Keratinocyte (primary cell): ENCODE measurements at regions not wholly inside any gene's neighbourhood (a gene's known extent, or its start where the extent isn't known, plus 50 kb on each side); places are given as distances from the start of the nearest gene placed in this dataset.

ENCODE experiments used
- DNase-seq: peaks from one replicate; pipeline ENCODE4 v3.0.0-alpha.2; 2011; ENCODE audit warnings: low read depth, missing footprints, low spot score
- FAIRE-seq: peaks from 2 replicates; lab custom pipeline; 2011; peaks lifted over from hg19 to GRCh38; lab: Jason Lieb, UNC
- H2AFZ ChIP-seq: 2 replicates; pipeline ENCODE4 v1.6.0; 2012; ENCODE audit warnings: low read length, control low read depth, inconsistent platforms; ENCODE audit not compliant: control insufficient read depth
- H3K27ac ChIP-seq: 2 replicates; pipeline ENCODE4 v1.5.1; 2011; ENCODE audit warnings: low read length; ENCODE audit not compliant: control insufficient read depth, insufficient read depth
- H3K27me3 ChIP-seq: 3 replicates; pipeline ENCODE4 v1.6.0; 2011; ENCODE audit warnings: low read length; ENCODE audit not compliant: control insufficient read depth, insufficient read depth; ENCODE audit errors: extremely low read depth
- H3K36me3 ChIP-seq, 2 experiments: 2 replicates in 1 of 2; 3 replicates in 1 of 2; pipeline ENCODE4 v1.5.1; 2011; ENCODE audit warnings: low read length in 2 of 2, mild to moderate bottlenecking in 1 of 2; ENCODE audit not compliant: control insufficient read depth in 2 of 2, insufficient read depth in 2 of 2; ENCODE audit errors: extremely low read depth in 1 of 2
- H3K4me1 ChIP-seq: 3 replicates; pipeline ENCODE4 v1.5.1; 2011; ENCODE audit warnings: low read length; ENCODE audit not compliant: control insufficient read depth, insufficient read depth; ENCODE audit errors: extremely low read depth
- H3K4me2 ChIP-seq: 3 replicates; pipeline ENCODE4 v1.6.0; 2011; ENCODE audit warnings: low read depth, low read length; ENCODE audit not compliant: control insufficient read depth, insufficient read depth; ENCODE audit errors: extremely low read depth
- H3K4me3 ChIP-seq, 3 experiments: fragments of 200-600 bp in 1 of 3; sonication (generic) in 1 of 3; 2 replicates in 2 of 3; 3 replicates in 1 of 3; pipeline ENCODE4 v1.5.1; 2011 to 2016; ENCODE audit warnings: low read length in 3 of 3, mild to moderate bottlenecking in 3 of 3, control low read depth in 2 of 3, inconsistent platforms in 1 of 3, low read depth in 1 of 3, mixed read lengths in 1 of 3, mixed run types in 1 of 3, moderate library complexity in 1 of 3; ENCODE audit not compliant: control insufficient read depth in 2 of 3, insufficient read depth in 2 of 3; ENCODE audit errors: extremely low read depth in 1 of 3
- H3K79me2 ChIP-seq: 2 replicates; pipeline ENCODE4 v1.6.0; 2012; ENCODE audit warnings: low read length; ENCODE audit not compliant: control insufficient read depth, insufficient read depth
- H3K9ac ChIP-seq: 3 replicates; pipeline ENCODE4 v1.6.0; 2011; ENCODE audit warnings: low read length; ENCODE audit not compliant: control insufficient read depth, insufficient read depth; ENCODE audit errors: extremely low read depth
- H3K9me1 ChIP-seq: 3 replicates; pipeline ENCODE4 v1.6.0; 2011; ENCODE audit warnings: low read length; ENCODE audit not compliant: control insufficient read depth, insufficient read depth; ENCODE audit errors: extremely low read depth
- H3K9me3 ChIP-seq: 2 replicates; pipeline ENCODE4 v1.5.1; 2012; ENCODE audit warnings: low read depth, low read length; ENCODE audit not compliant: control insufficient read depth
- H4K20me1 ChIP-seq: 3 replicates; pipeline ENCODE4 v1.6.0; 2011; ENCODE audit warnings: low read length; ENCODE audit not compliant: control insufficient read depth, insufficient read depth; ENCODE audit errors: extremely low read depth
- EZH2 ChIP-seq: IDR thresholded peaks from one replicate; pipeline ENCODE4 v1.6.1; 2012; ENCODE audit warnings: inconsistent platforms, mild to moderate bottlenecking, low read length, moderate library complexity
- dilution Hi-C: fragments of 300-500 bp; cut with MboI; formaldehyde crosslinking; loops from one replicate; pipeline ENCODE4 v1.7.0; 2020; ENCODE audit warnings: low sequenced_read_pairs; ENCODE audit not compliant: extremely low pct_ligation_motif_present
- TF ChIP-seq, protein P1 (sequence below), 3 experiments: IDR thresholded peaks in 1 of 3; conservative IDR thresholded peaks in 1 of 3; optimal IDR thresholded peaks in 1 of 3; 2 replicates in 2 of 3; 3 replicates in 1 of 3; pipeline versions ENCODE3 to v1.5.1; 2011; ENCODE audit warnings: low read length in 3 of 3, mild to moderate bottlenecking in 3 of 3, moderate library complexity in 2 of 3, control low read depth in 1 of 3, inconsistent platforms in 1 of 3; ENCODE audit not compliant: insufficient read depth in 2 of 3; ENCODE audit errors: extremely low read depth in 1 of 3

DNA sequence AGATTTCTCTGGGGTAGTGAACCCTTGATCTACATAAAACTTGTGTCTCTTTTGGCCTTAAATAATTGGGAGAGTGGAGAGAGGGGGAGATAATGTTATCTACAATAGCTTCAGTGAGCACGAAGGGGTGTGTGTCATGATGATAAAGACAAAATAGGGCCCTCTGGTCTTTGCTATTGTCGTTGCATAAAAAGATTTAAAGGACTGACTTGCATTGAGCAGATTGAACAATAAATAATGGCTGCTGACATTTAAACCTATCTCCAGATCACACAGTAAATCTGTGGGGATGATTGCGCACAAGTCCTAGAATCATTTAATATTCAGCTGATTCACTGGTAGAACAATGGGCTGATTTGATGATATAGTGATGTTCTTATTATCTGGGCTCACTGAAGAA, 71.3 kb upstream of the GAP43 start:
- H3K4me2 ChIP-seq, result no peak overlapping the region
- no peak overlapping the region for H3K4me3 ChIP-seq
- TF ChIP-seq, protein P1, sequence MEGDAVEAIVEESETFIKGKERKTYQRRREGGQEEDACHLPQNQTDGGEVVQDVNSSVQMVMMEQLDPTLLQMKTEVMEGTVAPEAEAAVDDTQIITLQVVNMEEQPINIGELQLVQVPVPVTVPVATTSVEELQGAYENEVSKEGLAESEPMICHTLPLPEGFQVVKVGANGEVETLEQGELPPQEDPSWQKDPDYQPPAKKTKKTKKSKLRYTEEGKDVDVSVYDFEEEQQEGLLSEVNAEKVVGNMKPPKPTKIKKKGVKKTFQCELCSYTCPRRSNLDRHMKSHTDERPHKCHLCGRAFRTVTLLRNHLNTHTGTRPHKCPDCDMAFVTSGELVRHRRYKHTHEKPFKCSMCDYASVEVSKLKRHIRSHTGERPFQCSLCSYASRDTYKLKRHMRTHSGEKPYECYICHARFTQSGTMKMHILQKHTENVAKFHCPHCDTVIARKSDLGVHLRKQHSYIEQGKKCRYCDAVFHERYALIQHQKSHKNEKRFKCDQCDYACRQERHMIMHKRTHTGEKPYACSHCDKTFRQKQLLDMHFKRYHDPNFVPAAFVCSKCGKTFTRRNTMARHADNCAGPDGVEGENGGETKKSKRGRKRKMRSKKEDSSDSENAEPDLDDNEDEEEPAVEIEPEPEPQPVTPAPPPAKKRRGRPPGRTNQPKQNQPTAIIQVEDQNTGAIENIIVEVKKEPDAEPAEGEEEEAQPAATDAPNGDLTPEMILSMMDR (optimal IDR thresholded peaks at IDR 0.05 in 1 of 3, IDR thresholded peaks at IDR 0.05 in 1 of 3, conservative IDR thresholded peaks at IDR 0.05 in 1 of 3; ENCODE audit: extremely low read depth in 1 of 3, insufficient read depth in 2 of 3, low read length in 3 of 3), result no peak
- TF ChIP-seq EZH2, result no peak
- H3K9me1 ChIP-seq, result no peaks in the 10 kb centered on the region
- no peak overlapping the region for H3K9ac ChIP-seq
- H3K9me3 ChIP-seq, result no peaks in the 10 kb centered on the region
- H3K4me1 ChIP-seq, result no peaks in the 10 kb centered on the region
- DNase-seq, result no peak
- H3K27ac ChIP-seq, result no peak overlapping the region
- no peak overlapping the region for H2AFZ ChIP-seq
- FAIRE-seq, result no peak
- no peaks in the 10 kb centered on the region for H3K79me2 ChIP-seq
- H3K36me3 ChIP-seq, result no peaks in the 10 kb centered on the region
- no peaks in the 10 kb centered on the region for H3K27me3 ChIP-seq
- dilution Hi-C loops, result no loop called here
- no peaks in the 10 kb centered on the region for H4K20me1 ChIP-seq

DNA sequence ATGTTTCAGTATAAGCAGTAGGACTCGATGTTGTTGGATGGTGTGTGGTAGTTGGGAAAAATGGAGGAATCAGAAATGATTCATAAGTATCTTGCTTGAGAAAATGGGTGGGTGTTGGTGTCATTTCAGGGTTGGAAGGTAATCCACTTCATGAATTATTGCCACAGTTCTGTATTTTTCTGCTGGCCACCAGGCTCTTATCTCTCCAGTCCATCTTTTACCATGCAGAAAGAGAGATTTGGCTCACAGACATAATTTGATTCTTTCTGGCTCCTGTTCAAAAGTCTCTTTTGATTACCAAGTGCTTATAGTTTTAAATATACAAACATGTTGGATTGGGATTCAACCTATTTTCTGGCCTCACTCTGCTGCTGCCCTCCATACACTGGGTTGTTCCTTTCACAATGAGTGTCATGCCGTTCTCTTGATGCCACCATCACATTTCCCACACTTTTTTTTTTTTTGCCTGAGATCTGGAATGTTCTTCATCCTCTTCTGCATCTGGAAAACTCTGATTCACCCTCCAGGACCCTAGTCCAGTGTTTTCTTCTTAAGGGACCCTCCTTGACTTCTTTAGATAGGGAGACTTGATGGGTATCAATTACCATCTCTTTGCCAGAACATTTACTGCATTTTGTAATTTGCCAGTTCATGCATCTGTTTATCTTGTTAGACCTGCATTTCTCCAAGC, 69.4 kb upstream of the GAP43 start:
- Histone ChIP-seq H3K27ac (no peak overlapping the region), H3K27me3 (no peaks in the 10 kb centered on the region), H3K4me1 (no peaks in the 10 kb centered on the region), H3K4me3 (no peak overlapping the region), H3K9me3 (no peaks in the 10 kb centered on the region), H3K9me1 (no peaks in the 10 kb centered on the region), H3K9ac (no peak overlapping the region), H3K36me3 (no peaks in the 10 kb centered on the region), H4K20me1 (no peaks in the 10 kb centered on the region), H3K79me2 (no peaks in the 10 kb centered on the region), H2AFZ (no peak overlapping the region), H3K4me2 (no peak overlapping the region)
- FAIRE-seq (no peak), DNase-seq (no peak)
- TF ChIP-seq, protein P1 (optimal IDR thresholded peaks at IDR 0.05 in 1 of 3, IDR thresholded peaks at IDR 0.05 in 1 of 3, conservative IDR thresholded peaks at IDR 0.05 in 1 of 3; ENCODE audit: extremely low read depth in 1 of 3, insufficient read depth in 2 of 3, low read length in 3 of 3), result no peak
- no peak for TF ChIP-seq EZH2
- dilution Hi-C loops, result no loop called here
